PFSK-1 (cell line): ENCODE measurements at regions not wholly inside any gene's neighbourhood (a gene's known extent, or its start where the extent isn't known, plus 50 kb on each side); places are given as distances from the start of the nearest gene placed in this dataset.

Experiments used
- FOXP2 ChIP-seq: optimal IDR thresholded peaks from 2 replicates; pipeline ENCODE3; 2011; ENCODE audit warnings: borderline replicate concordance, control low read depth, inconsistent platforms; ENCODE audit not compliant: insufficient read depth; ENCODE audit errors: extremely low read length, extremely low read depth
- POLR2AphosphoS5 ChIP-seq: IDR thresholded peaks from 2 replicates; pipeline ENCODE4 v1.6.1; 2012; ENCODE audit warnings: low read depth, mild to moderate bottlenecking, control low read depth, low read length, moderate library complexity
- SIN3A ChIP-seq: IDR thresholded peaks from 2 replicates; pipeline ENCODE4 v1.6.1; 2012; ENCODE audit warnings: mild to moderate bottlenecking, low read length, moderate library complexity, borderline replicate concordance; ENCODE audit not compliant: insufficient read depth
- TAF1 ChIP-seq: IDR thresholded peaks from 2 replicates; pipeline ENCODE4 v1.6.1; 2012; ENCODE audit warnings: low read length, control low read depth, borderline replicate concordance; ENCODE audit not compliant: insufficient read depth
- TF ChIP-seq, protein P1 (sequence below), 2 experiments: IDR thresholded peaks; 2 replicates each; pipeline versions ENCODE4 v1.6.1 to v1.8.0; 2011 to 2012; ENCODE audit warnings: low read depth in 2 of 2, low read length in 2 of 2, control low read depth in 1 of 2, inconsistent platforms in 1 of 2, mild to moderate bottlenecking in 1 of 2, moderate library complexity in 1 of 2; ENCODE audit not compliant: insufficient read depth in 1 of 2

DNA sequence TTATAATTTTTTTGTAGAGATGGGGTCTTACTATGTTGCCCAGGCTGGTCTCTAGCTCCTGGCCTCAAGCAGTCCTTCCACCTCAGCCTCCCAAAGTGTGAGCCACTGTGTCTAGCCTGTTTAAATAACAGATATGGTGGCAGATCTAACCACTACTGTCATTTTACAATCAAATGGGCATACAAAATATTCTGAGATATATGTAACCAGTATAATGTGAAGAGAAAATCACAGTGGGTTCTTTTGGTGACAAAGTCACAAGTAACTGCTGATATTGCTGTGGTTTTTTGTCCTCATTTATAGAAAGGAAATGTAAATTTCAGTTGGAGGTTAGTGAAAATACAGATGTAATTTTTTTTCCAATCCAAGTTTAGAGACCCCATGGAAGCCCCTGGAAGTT, 58.6 kb upstream of the ARHGEF3 start:
- TF ChIP-seq POLR2AphosphoS5 (no peak), TAF1 (no peak), SIN3A (no peak), FOXP2 (no peak)
- TF ChIP-seq, protein P1, sequence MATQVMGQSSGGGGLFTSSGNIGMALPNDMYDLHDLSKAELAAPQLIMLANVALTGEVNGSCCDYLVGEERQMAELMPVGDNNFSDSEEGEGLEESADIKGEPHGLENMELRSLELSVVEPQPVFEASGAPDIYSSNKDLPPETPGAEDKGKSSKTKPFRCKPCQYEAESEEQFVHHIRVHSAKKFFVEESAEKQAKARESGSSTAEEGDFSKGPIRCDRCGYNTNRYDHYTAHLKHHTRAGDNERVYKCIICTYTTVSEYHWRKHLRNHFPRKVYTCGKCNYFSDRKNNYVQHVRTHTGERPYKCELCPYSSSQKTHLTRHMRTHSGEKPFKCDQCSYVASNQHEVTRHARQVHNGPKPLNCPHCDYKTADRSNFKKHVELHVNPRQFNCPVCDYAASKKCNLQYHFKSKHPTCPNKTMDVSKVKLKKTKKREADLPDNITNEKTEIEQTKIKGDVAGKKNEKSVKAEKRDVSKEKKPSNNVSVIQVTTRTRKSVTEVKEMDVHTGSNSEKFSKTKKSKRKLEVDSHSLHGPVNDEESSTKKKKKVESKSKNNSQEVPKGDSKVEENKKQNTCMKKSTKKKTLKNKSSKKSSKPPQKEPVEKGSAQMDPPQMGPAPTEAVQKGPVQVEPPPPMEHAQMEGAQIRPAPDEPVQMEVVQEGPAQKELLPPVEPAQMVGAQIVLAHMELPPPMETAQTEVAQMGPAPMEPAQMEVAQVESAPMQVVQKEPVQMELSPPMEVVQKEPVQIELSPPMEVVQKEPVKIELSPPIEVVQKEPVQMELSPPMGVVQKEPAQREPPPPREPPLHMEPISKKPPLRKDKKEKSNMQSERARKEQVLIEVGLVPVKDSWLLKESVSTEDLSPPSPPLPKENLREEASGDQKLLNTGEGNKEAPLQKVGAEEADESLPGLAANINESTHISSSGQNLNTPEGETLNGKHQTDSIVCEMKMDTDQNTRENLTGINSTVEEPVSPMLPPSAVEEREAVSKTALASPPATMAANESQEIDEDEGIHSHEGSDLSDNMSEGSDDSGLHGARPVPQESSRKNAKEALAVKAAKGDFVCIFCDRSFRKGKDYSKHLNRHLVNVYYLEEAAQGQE (IDR thresholded peaks at IDR 0.05; ENCODE audit: insufficient read depth in 1 of 2, low read depth in 2 of 2, low read length in 2 of 2), result no peak

DNA sequence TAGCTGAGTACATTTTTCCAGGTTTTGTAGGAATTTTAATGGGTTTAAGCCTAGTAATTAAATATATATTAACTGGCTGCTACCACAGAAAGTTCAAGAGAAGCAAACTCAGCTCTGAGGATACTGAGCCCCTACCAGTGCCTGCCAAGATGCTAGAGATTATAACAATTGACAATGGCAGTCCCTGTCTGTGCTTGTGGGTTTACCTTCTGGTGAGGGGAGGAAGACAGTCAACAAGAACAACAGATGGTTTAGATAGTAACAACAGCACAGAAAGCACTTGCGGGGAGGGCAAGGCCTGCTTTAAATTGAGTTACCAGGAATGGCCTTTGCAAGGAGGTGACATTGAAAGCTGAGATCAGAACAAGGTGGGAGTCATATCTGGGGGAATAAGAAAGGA, 56.6 kb upstream of the ARHGEF3 start:
- TF ChIP-seq FOXP2 (no peak), TAF1 (no peak), SIN3A (no peak), POLR2AphosphoS5 (no peak)
- TF ChIP-seq, protein P1 (IDR thresholded peaks at IDR 0.05; ENCODE audit: insufficient read depth in 1 of 2, low read depth in 2 of 2, low read length in 2 of 2), result no peak

DNA sequence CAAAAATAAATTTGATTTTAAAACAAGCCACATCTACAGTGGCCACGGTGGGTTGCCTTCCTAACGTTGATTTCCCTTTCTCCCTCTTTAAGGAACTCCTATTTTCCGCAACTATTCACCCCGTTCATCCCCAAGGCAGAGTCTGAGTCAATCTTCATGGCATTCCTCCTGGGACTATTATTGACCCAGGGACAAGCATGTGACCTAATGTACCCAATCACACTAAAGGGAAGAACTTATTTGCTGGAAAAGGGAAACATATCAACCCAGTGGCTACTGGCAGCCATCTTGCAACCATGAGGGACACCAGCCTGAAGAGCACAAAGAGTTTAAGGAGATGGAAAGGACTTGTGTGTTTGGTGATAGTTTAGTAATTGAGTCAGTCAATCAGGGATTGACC, 55.4 kb upstream of the ARHGEF3 start:
- TF ChIP-seq POLR2AphosphoS5 (no peak), TAF1 (no peak), FOXP2 (no peak), SIN3A (no peak)

DNA sequence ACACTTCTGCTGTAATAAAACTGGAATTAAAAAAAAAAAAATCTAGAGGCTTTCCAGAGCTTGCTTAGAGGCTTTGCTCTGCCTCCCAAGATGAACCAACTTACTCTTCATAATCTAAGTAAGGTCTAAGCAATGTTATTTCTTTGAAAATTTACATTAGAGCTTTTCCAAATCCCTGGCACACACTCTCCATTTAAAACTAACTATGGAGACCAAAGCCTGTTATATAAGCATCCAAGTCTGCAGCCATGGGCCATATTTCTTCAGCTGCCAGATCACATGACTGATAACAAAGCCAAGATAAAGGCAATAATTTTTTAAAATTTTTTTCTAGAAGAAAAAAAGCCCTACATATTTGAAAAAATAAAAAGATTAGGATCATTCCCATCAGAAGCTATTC, 55.0 kb upstream of the ARHGEF3 start:
- no peak for TF ChIP-seq SIN3A
- TF ChIP-seq POLR2AphosphoS5, result no peak
- TF ChIP-seq FOXP2, result no peak
- no peak for TF ChIP-seq TAF1
- TF ChIP-seq, protein P1 (IDR thresholded peaks at IDR 0.05; ENCODE audit: insufficient read depth in 1 of 2, low read depth in 2 of 2, low read length in 2 of 2), result no peak

DNA sequence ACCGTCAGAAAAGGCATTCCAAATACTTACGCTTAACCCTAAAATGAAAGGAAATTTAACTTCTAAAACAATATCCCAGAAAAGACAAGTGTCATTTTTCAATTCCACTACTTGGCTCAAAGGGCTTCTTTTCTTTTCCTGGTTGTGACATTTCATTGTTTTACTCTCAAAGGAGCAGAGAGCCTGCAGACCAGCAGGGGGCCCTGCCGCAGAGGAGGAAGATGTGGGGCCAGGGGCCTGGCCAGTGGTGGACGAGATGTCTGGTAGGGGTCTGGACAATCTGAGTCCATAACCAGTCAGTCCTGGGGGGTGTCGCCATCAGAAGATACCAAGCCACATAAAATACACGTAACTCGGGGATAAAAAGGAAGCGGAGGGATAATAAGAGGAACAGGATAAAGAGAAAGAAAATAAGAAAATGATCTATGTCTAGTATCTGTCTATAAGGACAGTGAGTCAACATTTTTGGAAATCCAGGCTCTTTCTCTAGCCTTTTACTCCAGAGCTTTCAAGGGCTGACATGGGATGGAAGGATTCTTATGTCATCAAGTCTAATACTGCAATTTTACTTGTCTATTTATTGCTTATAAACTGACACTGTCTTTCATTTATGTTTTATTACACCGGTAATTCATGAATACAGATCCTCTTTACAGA, 54.2 kb upstream of the ARHGEF3 start:
- TF ChIP-seq, protein P1 (IDR thresholded peaks at IDR 0.05; ENCODE audit: insufficient read depth in 1 of 2, low read depth in 2 of 2, low read length in 2 of 2), result no peak
- TF ChIP-seq POLR2AphosphoS5, result no peak
- TF ChIP-seq SIN3A, result no peak
- no peak for TF ChIP-seq TAF1
- no peak for TF ChIP-seq FOXP2
